ENCODE measurements at regions not wholly inside any gene's neighbourhood (a gene's known extent, or its start where the extent isn't known, plus 50 kb on each side); places are given as distances from the start of the nearest gene placed in this dataset.

DNA sequence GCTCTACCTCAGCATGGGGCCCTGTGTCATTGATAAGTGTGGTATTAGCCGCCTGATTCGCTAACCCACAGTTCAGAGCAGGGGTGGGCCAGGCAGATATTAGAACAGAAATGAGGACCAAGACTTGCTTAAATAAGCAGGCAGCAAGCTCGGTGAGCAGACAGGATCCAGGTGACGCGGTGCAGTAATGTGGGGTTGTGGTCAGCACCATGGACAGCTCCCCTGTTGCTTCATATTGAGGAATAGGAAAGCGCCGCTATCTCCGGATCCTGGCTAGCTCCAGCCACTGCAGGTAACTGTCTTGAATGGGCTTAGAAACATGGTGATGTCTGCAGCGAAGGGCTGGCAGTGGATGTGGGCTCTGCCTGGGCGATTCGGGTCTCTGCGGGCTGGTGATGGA is 51.3 kb upstream of the GPR26 start (continued):
- TF ChIP-seq RCOR2 (CRISPR knock-in tag; IDR thresholded peaks at IDR 0.05), result no peak
- TF ChIP-seq, protein P1, sequence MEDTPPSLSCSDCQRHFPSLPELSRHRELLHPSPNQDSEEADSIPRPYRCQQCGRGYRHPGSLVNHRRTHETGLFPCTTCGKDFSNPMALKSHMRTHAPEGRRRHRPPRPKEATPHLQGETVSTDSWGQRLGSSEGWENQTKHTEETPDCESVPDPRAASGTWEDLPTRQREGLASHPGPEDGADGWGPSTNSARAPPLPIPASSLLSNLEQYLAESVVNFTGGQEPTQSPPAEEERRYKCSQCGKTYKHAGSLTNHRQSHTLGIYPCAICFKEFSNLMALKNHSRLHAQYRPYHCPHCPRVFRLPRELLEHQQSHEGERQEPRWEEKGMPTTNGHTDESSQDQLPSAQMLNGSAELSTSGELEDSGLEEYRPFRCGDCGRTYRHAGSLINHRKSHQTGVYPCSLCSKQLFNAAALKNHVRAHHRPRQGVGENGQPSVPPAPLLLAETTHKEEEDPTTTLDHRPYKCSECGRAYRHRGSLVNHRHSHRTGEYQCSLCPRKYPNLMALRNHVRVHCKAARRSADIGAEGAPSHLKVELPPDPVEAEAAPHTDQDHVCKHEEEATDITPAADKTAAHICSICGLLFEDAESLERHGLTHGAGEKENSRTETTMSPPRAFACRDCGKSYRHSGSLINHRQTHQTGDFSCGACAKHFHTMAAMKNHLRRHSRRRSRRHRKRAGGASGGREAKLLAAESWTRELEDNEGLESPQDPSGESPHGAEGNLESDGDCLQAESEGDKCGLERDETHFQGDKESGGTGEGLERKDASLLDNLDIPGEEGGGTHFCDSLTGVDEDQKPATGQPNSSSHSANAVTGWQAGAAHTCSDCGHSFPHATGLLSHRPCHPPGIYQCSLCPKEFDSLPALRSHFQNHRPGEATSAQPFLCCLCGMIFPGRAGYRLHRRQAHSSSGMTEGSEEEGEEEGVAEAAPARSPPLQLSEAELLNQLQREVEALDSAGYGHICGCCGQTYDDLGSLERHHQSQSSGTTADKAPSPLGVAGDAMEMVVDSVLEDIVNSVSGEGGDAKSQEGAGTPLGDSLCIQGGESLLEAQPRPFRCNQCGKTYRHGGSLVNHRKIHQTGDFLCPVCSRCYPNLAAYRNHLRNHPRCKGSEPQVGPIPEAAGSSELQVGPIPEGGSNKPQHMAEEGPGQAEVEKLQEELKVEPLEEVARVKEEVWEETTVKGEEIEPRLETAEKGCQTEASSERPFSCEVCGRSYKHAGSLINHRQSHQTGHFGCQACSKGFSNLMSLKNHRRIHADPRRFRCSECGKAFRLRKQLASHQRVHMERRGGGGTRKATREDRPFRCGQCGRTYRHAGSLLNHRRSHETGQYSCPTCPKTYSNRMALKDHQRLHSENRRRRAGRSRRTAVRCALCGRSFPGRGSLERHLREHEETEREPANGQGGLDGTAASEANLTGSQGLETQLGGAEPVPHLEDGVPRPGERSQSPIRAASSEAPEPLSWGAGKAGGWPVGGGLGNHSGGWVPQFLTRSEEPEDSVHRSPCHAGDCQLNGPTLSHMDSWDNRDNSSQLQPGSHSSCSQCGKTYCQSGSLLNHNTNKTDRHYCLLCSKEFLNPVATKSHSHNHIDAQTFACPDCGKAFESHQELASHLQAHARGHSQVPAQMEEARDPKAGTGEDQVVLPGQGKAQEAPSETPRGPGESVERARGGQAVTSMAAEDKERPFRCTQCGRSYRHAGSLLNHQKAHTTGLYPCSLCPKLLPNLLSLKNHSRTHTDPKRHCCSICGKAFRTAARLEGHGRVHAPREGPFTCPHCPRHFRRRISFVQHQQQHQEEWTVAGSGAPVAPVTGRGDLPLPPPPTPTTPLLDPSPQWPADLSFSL (CRISPR knock-in tag; IDR thresholded peaks at IDR 0.05), result 0 out of 2 replicates have a peak, but pooled peaks have one; percentile 40
- TF ChIP-seq YY1 (IDR thresholded peaks at IDR 0.05; ENCODE audit: insufficient read depth, insufficient replicate concordance, low read depth, low read length), result no peak
- TF ChIP-seq THAP11 (CRISPR knock-in tag; IDR thresholded peaks at IDR 0.05), result 0 out of 2 replicates have a peak, but pooled peaks have one; percentile 53
- TF ChIP-seq KAT2B (IDR thresholded peaks at IDR 0.05; ENCODE audit: borderline replicate concordance, low read depth, low read length), result no peak
- peak; percentile 60 for TF ChIP-seq RARA (CRISPR knock-in tag; IDR thresholded peaks at IDR 0.05)
- no peak for TF ChIP-seq CHD4 (IDR thresholded peaks at IDR 0.05; ENCODE audit: borderline replicate concordance, low read length)
- no peak; the same call in 1 of the 2 replicates for TF ChIP-seq CENPT (CRISPR knock-in tag; IDR thresholded peaks at IDR 0.05; ENCODE audit: low read depth)
- no peak for TF ChIP-seq ZSCAN29 (CRISPR knock-in tag; conservative IDR thresholded peaks at IDR 0.05)
- TF ChIP-seq MATR3 (CRISPR knock-in tag; IDR thresholded peaks at IDR 0.05), result no peak
- no peak for TF ChIP-seq ZMYM3 (CRISPR knock-in tag; IDR thresholded peaks at IDR 0.05)
- TF ChIP-seq, protein P2, sequence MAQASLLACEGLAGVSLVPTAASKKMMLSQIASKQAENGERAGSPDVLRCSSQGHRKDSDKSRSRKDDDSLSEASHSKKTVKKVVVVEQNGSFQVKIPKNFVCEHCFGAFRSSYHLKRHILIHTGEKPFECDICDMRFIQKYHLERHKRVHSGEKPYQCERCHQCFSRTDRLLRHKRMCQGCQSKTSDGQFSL (CRISPR knock-in tag; IDR thresholded peaks at IDR 0.05), result 0 out of 2 replicates have a peak, but pooled peaks have one; percentile 57
- no peak for TF ChIP-seq RBM39 (IDR thresholded peaks at IDR 0.05; ENCODE audit: low read depth, low read length, poor library complexity, severe bottlenecking)
- TF ChIP-seq, protein P3, sequence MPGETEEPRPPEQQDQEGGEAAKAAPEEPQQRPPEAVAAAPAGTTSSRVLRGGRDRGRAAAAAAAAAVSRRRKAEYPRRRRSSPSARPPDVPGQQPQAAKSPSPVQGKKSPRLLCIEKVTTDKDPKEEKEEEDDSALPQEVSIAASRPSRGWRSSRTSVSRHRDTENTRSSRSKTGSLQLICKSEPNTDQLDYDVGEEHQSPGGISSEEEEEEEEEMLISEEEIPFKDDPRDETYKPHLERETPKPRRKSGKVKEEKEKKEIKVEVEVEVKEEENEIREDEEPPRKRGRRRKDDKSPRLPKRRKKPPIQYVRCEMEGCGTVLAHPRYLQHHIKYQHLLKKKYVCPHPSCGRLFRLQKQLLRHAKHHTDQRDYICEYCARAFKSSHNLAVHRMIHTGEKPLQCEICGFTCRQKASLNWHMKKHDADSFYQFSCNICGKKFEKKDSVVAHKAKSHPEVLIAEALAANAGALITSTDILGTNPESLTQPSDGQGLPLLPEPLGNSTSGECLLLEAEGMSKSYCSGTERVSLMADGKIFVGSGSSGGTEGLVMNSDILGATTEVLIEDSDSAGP (CRISPR knock-in tag; IDR thresholded peaks at IDR 0.05; ENCODE audit: borderline replicate concordance), result no peak
- TF ChIP-seq, protein P4, sequence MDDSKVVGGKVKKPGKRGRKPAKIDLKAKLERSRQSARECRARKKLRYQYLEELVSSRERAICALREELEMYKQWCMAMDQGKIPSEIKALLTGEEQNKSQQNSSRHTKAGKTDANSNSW (CRISPR knock-in tag; IDR thresholded peaks at IDR 0.05; ENCODE audit: borderline replicate concordance), result 0 out of 2 replicates have a peak, but pooled peaks have one; percentile 50
- peak; percentile 89 for TF ChIP-seq ZNF256 (CRISPR knock-in tag; conservative IDR thresholded peaks at IDR 0.05)
- no peak for TF ChIP-seq HMGA1 (CRISPR knock-in tag; conservative IDR thresholded peaks at IDR 0.05)
- TF ChIP-seq, protein P5, sequence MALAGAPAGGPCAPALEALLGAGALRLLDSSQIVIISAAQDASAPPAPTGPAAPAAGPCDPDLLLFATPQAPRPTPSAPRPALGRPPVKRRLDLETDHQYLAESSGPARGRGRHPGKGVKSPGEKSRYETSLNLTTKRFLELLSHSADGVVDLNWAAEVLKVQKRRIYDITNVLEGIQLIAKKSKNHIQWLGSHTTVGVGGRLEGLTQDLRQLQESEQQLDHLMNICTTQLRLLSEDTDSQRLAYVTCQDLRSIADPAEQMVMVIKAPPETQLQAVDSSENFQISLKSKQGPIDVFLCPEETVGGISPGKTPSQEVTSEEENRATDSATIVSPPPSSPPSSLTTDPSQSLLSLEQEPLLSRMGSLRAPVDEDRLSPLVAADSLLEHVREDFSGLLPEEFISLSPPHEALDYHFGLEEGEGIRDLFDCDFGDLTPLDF (CRISPR knock-in tag; IDR thresholded peaks at IDR 0.05), result no peak

Measured in HepG2 (cell line).